ENCODE measurements at regions not wholly inside any gene's neighbourhood (a gene's known extent, or its start where the extent isn't known, plus 50 kb on each side); places are given as distances from the start of the nearest gene placed in this dataset.
A peak's percentile ranks its signal among the peaks of the same experiment; 100 is the strongest.

DNA sequence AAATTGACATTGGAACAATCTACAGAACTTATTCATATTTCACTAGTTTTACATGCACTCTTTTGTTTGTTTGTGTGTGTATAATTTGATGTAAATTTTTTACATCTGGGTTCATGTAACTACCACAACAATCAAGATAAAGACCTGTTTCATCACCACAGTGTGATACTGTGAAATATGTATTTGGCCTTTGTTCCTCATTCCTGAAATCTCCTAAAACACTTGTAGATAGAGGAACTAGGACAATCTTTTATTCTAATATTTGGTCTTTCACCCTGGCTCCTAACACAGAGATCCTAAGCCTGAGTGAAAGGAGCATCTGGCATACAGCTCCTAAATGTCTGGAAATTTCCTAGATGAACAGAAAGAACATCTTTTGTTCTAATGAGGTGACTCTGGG is 155.0 kb upstream of the GPR149 start:
- Histone ChIP-seq H3K27ac (no peak overlapping the region), H3K4me1 (no peaks in the 10 kb centered on the region), H3K36me3 (no peaks in the 10 kb centered on the region), H3K27me3 (no peaks in the 10 kb centered on the region), H3K9me3 (no peaks in the 10 kb centered on the region), H3K4me3 (no peak overlapping the region)
- DNase-seq = no peak
- intact Hi-C loops (cut with DNase I; ENCODE audit: low total_unique reads) = no loop called here
- no peak for TF ChIP-seq EP300 (IDR thresholded peaks at IDR 0.05)
- TF ChIP-seq, protein P1, sequence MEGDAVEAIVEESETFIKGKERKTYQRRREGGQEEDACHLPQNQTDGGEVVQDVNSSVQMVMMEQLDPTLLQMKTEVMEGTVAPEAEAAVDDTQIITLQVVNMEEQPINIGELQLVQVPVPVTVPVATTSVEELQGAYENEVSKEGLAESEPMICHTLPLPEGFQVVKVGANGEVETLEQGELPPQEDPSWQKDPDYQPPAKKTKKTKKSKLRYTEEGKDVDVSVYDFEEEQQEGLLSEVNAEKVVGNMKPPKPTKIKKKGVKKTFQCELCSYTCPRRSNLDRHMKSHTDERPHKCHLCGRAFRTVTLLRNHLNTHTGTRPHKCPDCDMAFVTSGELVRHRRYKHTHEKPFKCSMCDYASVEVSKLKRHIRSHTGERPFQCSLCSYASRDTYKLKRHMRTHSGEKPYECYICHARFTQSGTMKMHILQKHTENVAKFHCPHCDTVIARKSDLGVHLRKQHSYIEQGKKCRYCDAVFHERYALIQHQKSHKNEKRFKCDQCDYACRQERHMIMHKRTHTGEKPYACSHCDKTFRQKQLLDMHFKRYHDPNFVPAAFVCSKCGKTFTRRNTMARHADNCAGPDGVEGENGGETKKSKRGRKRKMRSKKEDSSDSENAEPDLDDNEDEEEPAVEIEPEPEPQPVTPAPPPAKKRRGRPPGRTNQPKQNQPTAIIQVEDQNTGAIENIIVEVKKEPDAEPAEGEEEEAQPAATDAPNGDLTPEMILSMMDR (IDR thresholded peaks at IDR 0.05) = no peak
- TF ChIP-seq POLR2AphosphoS5 (IDR thresholded peaks at IDR 0.05) = no peak
- TF ChIP-seq POLR2A (IDR thresholded peaks at IDR 0.05) = no peak

DNA sequence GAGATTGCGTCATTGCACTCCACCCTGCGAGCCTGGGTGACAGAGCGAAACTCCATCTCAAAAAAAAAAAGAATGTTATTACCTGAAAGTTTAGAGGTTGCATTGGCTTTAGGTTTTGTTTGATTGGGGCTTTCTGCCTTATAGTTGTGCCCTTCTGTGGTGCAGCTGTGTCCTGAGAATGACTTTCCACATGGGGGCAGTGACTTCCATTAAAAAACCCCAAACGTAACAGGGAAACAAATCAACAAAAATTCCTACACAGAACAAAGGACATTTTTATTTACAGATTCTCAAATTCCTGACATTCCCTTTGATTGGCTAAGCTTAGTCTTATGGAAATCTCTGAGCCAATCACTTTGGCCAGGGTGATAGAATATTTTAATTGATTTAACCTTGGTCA is 154.1 kb upstream of the GPR149 start:
- 65 to 81% (median 76%) methylated on average over 4 of the region's 4 CpGs for WGBS, 5 donors
- H3K4me1 ChIP-seq = no peaks in the 10 kb centered on the region
- no peaks in the 10 kb centered on the region for H3K9me3 ChIP-seq
- no peaks in the 10 kb centered on the region for H3K27me3 ChIP-seq
- H3K27ac ChIP-seq = no peak overlapping the region
- H3K36me3 ChIP-seq = no peaks in the 10 kb centered on the region
- intact Hi-C loops (cut with DNase I; ENCODE audit: low total_unique reads) = no loop called here
- TF ChIP-seq POLR2AphosphoS5 (IDR thresholded peaks at IDR 0.05) (no peak), EP300 (IDR thresholded peaks at IDR 0.05) (no peak), POLR2A (IDR thresholded peaks at IDR 0.05) (no peak)
- TF ChIP-seq, protein P1 (IDR thresholded peaks at IDR 0.05) = no peak
- H3K4me3 ChIP-seq = no peak overlapping the region
- no peak for DNase-seq

DNA sequence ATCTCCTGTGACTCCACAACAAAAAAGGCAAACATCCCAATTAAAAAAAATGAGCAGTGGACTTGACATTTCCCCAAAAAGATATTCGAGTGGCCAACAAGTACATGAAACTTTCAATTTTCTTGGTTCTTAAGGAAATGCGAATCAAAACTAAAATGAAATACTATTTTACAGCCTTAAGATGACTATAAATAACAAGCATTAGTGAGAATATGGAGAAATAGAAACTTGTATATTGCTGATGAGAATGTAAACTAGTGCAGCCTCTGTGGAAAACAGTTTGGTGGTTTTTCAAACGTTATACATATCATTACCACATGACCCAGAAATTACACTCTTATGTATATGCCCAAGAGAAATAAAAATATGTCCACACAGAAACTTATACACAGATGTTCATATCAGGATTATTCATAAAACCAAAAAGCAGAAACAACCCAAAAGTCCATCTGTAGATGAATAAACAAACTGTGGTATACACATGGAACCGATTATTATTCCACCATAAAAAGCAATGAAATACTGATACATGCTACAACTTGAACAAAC is 153.2 kb upstream of the GPR149 start:
- DNase-seq = peak in 1 of 2 donors; percentile 2
- Histone ChIP-seq H3K36me3 (no peaks in the 10 kb centered on the region), H3K4me3 (no peak overlapping the region), H3K27ac (no peak overlapping the region), H3K9me3 (no peaks in the 10 kb centered on the region), H3K27me3 (no peaks in the 10 kb centered on the region), H3K4me1 (no peaks in the 10 kb centered on the region)
- WGBS, 5 donors = 77 to 86% (median 83%) methylated on average over 4 of the region's 4 CpGs
- TF ChIP-seq, protein P1 (IDR thresholded peaks at IDR 0.05) = no peak
- no peak for TF ChIP-seq POLR2A (IDR thresholded peaks at IDR 0.05)
- no peak for TF ChIP-seq POLR2AphosphoS5 (IDR thresholded peaks at IDR 0.05)
- no peak for TF ChIP-seq EP300 (IDR thresholded peaks at IDR 0.05)
- intact Hi-C loops (cut with DNase I; ENCODE audit: low total_unique reads) = no loop called here

DNA sequence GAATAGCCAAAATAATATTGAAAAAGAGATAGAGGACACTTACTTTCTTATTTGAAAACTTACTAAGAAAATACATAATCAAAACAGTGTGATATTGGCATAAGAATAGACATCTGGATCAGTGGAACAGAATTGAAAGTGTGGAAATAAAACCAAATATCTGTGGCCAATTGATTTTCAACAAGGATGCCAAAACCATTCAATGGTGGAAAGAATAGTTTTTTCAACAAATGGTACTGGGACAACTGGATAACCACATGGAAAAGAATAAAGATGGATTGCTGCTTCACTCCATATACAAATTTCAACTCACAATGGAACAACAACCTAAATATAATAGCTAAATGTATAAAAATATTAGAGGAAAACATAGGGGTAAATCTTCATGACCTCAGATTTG is 152.5 kb upstream of the GPR149 start:
- DNase-seq = no peak
- Histone ChIP-seq H3K36me3 (no peaks in the 10 kb centered on the region), H3K9me3 (no peaks in the 10 kb centered on the region), H3K27me3 (no peaks in the 10 kb centered on the region), H3K27ac (no peak overlapping the region), H3K4me3 (no peak overlapping the region), H3K4me1 (no peaks in the 10 kb centered on the region)
- no peak for TF ChIP-seq POLR2A (IDR thresholded peaks at IDR 0.05)
- no peak for TF ChIP-seq POLR2AphosphoS5 (IDR thresholded peaks at IDR 0.05)
- TF ChIP-seq, protein P1 (IDR thresholded peaks at IDR 0.05) = no peak
- no peak for TF ChIP-seq EP300 (IDR thresholded peaks at IDR 0.05)
- intact Hi-C loops (cut with DNase I; ENCODE audit: low total_unique reads) = no loop called here

Data from stomach (tissue), 8 donors.